Stomach (tissue), 8 donors: ENCODE measurements at regions not wholly inside any gene's neighbourhood (a gene's known extent, or its start where the extent isn't known, plus 50 kb on each side); places are given as distances from the start of the nearest gene placed in this dataset.

Experiments used
- DNase-seq, 2 donors: peaks; one replicate each; pipeline versions ENCODE4 v3.0.0 to v3.0.0-alpha.2; 2013 to 2019
- H3K27ac ChIP-seq, 5 donors: fragments of 200-600 bp in 4 of 5; sonication (generic) in 4 of 5; one replicate each; pipeline ENCODE4 v1.5.1; 2013 to 2019; ENCODE audit warnings: mild to moderate bottlenecking in 1 of 5, moderate library complexity in 1 of 5
- H3K27me3 ChIP-seq, 3 donors: fragments of 200-600 bp; sonication (generic); one replicate each; pipeline ENCODE4 v1.5.1; 2017 to 2019; ENCODE audit warnings: mixed run types in 1 of 3
- H3K36me3 ChIP-seq, 4 donors: fragments of 200-600 bp; sonication (generic); 1 replicate in 3 of 4; 2 replicates in 1 of 4; pipeline ENCODE4 v1.5.1; 2016 to 2019
- H3K4me1 ChIP-seq, 4 donors: fragments of 200-600 bp; sonication (generic); one replicate each; pipeline ENCODE4 v1.5.1; 2016 to 2019
- H3K4me3 ChIP-seq, 4 donors: fragments of 200-600 bp; sonication (generic) in 3 of 4; one replicate each; pipeline ENCODE4 v1.5.1; 2016 to 2019; ENCODE audit warnings: mild to moderate bottlenecking in 1 of 4
- H3K9me3 ChIP-seq, 4 donors: fragments of 200-600 bp; sonication (generic); one replicate each; pipeline ENCODE4 v1.5.1; 2016 to 2019
- CTCF ChIP-seq, 7 experiments: fragments of 450-650 bp in 4 of 7; fragments of 200-600 bp in 3 of 7; sonication (generic) in 3 of 7; IDR thresholded peaks; one replicate each; pipeline ENCODE4 v1.5.1; 2016 to 2019; ENCODE audit warnings: antibody characterized with exemption in 7 of 7, control low read depth in 2 of 7, mild to moderate bottlenecking in 1 of 7
- EP300 ChIP-seq: sonication (generic); formaldehyde crosslinking; IDR thresholded peaks from one replicate; pipeline ENCODE4 v1.6.1; 2017; ENCODE audit warnings: antibody characterized with exemption
- POLR2A ChIP-seq, 4 donors: fragments of 450-650 bp; IDR thresholded peaks; one replicate each; pipeline ENCODE4 v1.6.1; 2016; ENCODE audit warnings: antibody characterized with exemption in 4 of 4, control low read depth in 2 of 4, mild to moderate bottlenecking in 1 of 4, moderate library complexity in 1 of 4
- POLR2AphosphoS5 ChIP-seq, 3 donors: sonication (generic); formaldehyde crosslinking; IDR thresholded peaks; one replicate each; pipeline ENCODE4 v1.6.1; 2016; ENCODE audit warnings: antibody characterized with exemption in 3 of 3
- WGBS, 5 donors: extraction: QIAGEN DNeasy Blood & Tissue Kit in 3 of 5; methylation state at CpG; one replicate each; pipeline versions ENCODE4 v1.1.5 to v1.1.7; 2013 to 2018; 5-methylcytosine and 5-hydroxymethylcytosine counted together
- intact Hi-C: fragments of 100-400 bp; cut with DNase I; formaldehyde crosslinking; loops from one replicate; pipeline ENCODE4 v1.15.1; 2023; ENCODE audit warnings: low total_unique reads
- donor health status: healthy with polysubstance abuse.
- donor health status: Bipolar disorder and iron deficiency.
- donor health status: healthy.

- Histone ChIP-seq H3K27ac (no peak overlapping the region), H3K36me3 (no peaks in the 10 kb centered on the region), H3K4me1 (no peaks in the 10 kb centered on the region), H3K27me3 (no peaks in the 10 kb centered on the region), H3K9me3 (no peaks in the 10 kb centered on the region), H3K4me3 (no peak overlapping the region)
- intact Hi-C loops: loop anchor here (10.0 kb wide), 1 partner anchor 1520 kb away; no protein-coding TSS in a partner anchor
- WGBS, 5 donors: 50 to 64% (median 63%) methylated on average over 9 of the region's 9 CpGs
- no peak for DNase-seq
- TF ChIP-seq POLR2AphosphoS5 (IDR thresholded peaks at IDR 0.05): no peak
- no peak for TF ChIP-seq POLR2A (IDR thresholded peaks at IDR 0.05)
- no peak for TF ChIP-seq CTCF (IDR thresholded peaks at IDR 0.05)
- TF ChIP-seq EP300: no peak
Measured at GRCh38 chr4:187604984-187605383, 390.6 kb upstream of the ZFP42 start.

- Histone ChIP-seq H3K36me3 (no peaks in the 10 kb centered on the region), H3K27ac (no peak overlapping the region), H3K4me1 (no peaks in the 10 kb centered on the region), H3K4me3 (no peak overlapping the region), H3K27me3 (no peaks in the 10 kb centered on the region), H3K9me3 (no peaks in the 10 kb centered on the region)
- peak in 1 of 2 donors; percentile 72 for DNase-seq
- 14 to 35% (median 30%) methylated on average over 1 of the region's 1 CpG for WGBS, 5 donors
- TF ChIP-seq CTCF (IDR thresholded peaks at IDR 0.05) (peak in 5 of 7 experiments; percentile 52 to 82 (median 76)), POLR2AphosphoS5 (IDR thresholded peaks at IDR 0.05) (no peak)
- intact Hi-C loops: loop anchor here (10.0 kb wide), 1 partner anchor 1518 kb away; no protein-coding TSS in a partner anchor
Measured at GRCh38 chr4:187606581-187606980, 389.0 kb upstream of the ZFP42 start.

- no peaks in the 10 kb centered on the region for H3K27me3 ChIP-seq
- WGBS, 5 donors: 62 to 81% (median 69%) methylated on average over 1 of the region's 1 CpG
- intact Hi-C loops: loop anchor here (10.0 kb wide), 1 partner anchor 1517 kb away; no protein-coding TSS in a partner anchor
- no peaks in the 10 kb centered on the region for H3K36me3 ChIP-seq
- DNase-seq: no peak
- TF ChIP-seq POLR2A (IDR thresholded peaks at IDR 0.05) (no peak), POLR2AphosphoS5 (IDR thresholded peaks at IDR 0.05) (no peak), CTCF (IDR thresholded peaks at IDR 0.05) (no peak), EP300 (no peak)
- H3K27ac ChIP-seq: no peak overlapping the region
- no peaks in the 10 kb centered on the region for H3K9me3 ChIP-seq
- H3K4me3 ChIP-seq: no peak overlapping the region
- no peaks in the 10 kb centered on the region for H3K4me1 ChIP-seq
Measured at GRCh38 chr4:187608001-187608421, 387.6 kb upstream of the ZFP42 start.

GRCh38 chr4:187612301-187612700, 383.3 kb upstream of the ZFP42 start:
- TF ChIP-seq CTCF (IDR thresholded peaks at IDR 0.05) (no peak), POLR2AphosphoS5 (IDR thresholded peaks at IDR 0.05) (no peak), POLR2A (IDR thresholded peaks at IDR 0.05) (no peak), EP300 (no peak)
- Histone ChIP-seq H3K4me3 (no peak overlapping the region), H3K27me3 (no peaks in the 10 kb centered on the region), H3K27ac (no peak overlapping the region), H3K9me3 (no peaks in the 10 kb centered on the region), H3K36me3 (no peaks in the 10 kb centered on the region), H3K4me1 (no peaks in the 10 kb centered on the region)
- intact Hi-C loops: no loop called here
- no peak for DNase-seq
- WGBS, 5 donors: 70 to 82% (median 77%) methylated on average over 8 of the region's 8 CpGs
